ENCODE measurements at regions not wholly inside any gene's neighbourhood (a gene's known extent, or its start where the extent isn't known, plus 50 kb on each side); places are given as distances from the start of the nearest gene placed in this dataset.

DNA sequence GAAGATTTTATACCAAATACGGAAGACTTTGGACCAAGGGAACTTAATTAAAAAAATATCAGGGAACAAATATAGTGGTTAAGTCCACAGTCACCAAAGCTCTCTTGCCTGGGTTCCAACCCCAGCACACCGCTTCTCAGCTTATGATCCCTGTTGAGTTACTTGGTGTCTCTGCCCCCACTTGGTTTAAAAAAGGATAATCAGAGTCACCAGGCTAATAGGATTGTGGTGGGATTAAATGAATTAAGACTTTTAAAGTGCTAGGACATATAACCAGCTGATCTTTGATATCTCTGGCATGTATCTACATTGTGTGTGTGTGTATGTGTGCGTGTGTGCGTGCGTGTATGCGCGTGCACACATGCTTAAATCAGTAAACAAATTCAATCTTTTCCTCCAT is 474.7 kb upstream of the DAB1 start:
- Histone ChIP-seq H3K27ac (ENCODE audit: low read depth in 1 of 2, low read length in 2 of 2) (no peak overlapping the region), H3K4me3 (ENCODE audit: low read depth in 1 of 3, low read length in 3 of 3) (no peak overlapping the region), H3K9ac (ENCODE audit: low read depth in 1 of 2, low read length in 2 of 2) (no peak overlapping the region), H3K4me1 (ENCODE audit: control insufficient read depth in 4 of 4, insufficient read depth in 4 of 4, low read length in 3 of 4) (no peaks in the 10 kb centered on the region), H3K36me3 (ENCODE audit: control insufficient read depth in 4 of 4, insufficient read depth in 3 of 4, low read depth in 1 of 4, low read length in 3 of 4) (no peaks in the 10 kb centered on the region), H3K9me3 (ENCODE audit: control insufficient read depth in 4 of 4, low read length in 3 of 4) (no peaks in the 10 kb centered on the region), H3K27me3 (ENCODE audit: control insufficient read depth in 4 of 4, insufficient read depth in 4 of 4, low read length in 3 of 4) (peaks cover 0 to 10% (median 0%) of the 10 kb centered on the region in 4 donors)
- TF ChIP-seq, protein P1, sequence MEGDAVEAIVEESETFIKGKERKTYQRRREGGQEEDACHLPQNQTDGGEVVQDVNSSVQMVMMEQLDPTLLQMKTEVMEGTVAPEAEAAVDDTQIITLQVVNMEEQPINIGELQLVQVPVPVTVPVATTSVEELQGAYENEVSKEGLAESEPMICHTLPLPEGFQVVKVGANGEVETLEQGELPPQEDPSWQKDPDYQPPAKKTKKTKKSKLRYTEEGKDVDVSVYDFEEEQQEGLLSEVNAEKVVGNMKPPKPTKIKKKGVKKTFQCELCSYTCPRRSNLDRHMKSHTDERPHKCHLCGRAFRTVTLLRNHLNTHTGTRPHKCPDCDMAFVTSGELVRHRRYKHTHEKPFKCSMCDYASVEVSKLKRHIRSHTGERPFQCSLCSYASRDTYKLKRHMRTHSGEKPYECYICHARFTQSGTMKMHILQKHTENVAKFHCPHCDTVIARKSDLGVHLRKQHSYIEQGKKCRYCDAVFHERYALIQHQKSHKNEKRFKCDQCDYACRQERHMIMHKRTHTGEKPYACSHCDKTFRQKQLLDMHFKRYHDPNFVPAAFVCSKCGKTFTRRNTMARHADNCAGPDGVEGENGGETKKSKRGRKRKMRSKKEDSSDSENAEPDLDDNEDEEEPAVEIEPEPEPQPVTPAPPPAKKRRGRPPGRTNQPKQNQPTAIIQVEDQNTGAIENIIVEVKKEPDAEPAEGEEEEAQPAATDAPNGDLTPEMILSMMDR (IDR thresholded peaks at IDR 0.05; ENCODE audit: low read depth, low read length, missing input control), result no peak
- TF ChIP-seq HNF4A (conservative IDR thresholded peaks at IDR 0.05), result no peak
- TF ChIP-seq TAF1 (conservative IDR thresholded peaks at IDR 0.05), result no peak
- TF ChIP-seq, protein P2, sequence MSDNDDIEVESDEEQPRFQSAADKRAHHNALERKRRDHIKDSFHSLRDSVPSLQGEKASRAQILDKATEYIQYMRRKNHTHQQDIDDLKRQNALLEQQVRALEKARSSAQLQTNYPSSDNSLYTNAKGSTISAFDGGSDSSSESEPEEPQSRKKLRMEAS (IDR thresholded peaks at IDR 0.05), result no peak
- no peak for TF ChIP-seq YY1 (IDR thresholded peaks at IDR 0.05)
- no peak for DNase-seq (ENCODE audit: low spot score)
- WGBS, result 94% methylated on average over 7 of the region's 7 CpGs

DNA sequence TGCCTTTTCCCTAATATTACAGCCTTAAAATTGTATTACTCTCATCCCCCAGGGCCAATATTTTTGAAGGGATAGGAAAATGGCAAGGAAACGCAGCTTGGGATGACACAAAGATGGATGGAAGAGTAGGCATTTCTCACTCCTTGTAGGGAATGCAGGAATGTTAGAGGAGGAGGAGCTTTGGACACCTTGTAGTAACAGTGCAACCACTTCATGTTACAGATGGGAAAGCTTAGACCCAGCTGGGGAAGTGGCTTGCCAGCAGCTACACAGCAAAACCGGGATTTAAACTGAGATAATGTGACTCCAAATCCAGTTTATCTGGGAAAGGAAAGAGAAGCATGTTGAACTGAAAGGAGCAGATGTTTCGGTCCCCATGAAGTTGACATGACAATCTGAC is 473.7 kb upstream of the DAB1 start:
- no peak overlapping the region for H3K4me3 ChIP-seq (ENCODE audit: low read depth in 1 of 3, low read length in 3 of 3)
- no peak for DNase-seq (ENCODE audit: low spot score)
- peaks cover 0 to 10% (median 0%) of the 10 kb centered on the region in 4 donors for H3K27me3 ChIP-seq (ENCODE audit: control insufficient read depth in 4 of 4, insufficient read depth in 4 of 4, low read length in 3 of 4)
- no peaks in the 10 kb centered on the region for H3K4me1 ChIP-seq (ENCODE audit: control insufficient read depth in 4 of 4, insufficient read depth in 4 of 4, low read length in 3 of 4)
- H3K9ac ChIP-seq (ENCODE audit: low read depth in 1 of 2, low read length in 2 of 2), result no peak overlapping the region
- WGBS, result 81% methylated on average over 3 of the region's 3 CpGs
- H3K9me3 ChIP-seq (ENCODE audit: control insufficient read depth in 4 of 4, low read length in 3 of 4), result no peaks in the 10 kb centered on the region
- H3K36me3 ChIP-seq (ENCODE audit: control insufficient read depth in 4 of 4, insufficient read depth in 3 of 4, low read depth in 1 of 4, low read length in 3 of 4), result no peaks in the 10 kb centered on the region
- TF ChIP-seq YY1 (IDR thresholded peaks at IDR 0.05) (no peak), SP1 (IDR thresholded peaks at IDR 0.05) (no peak), GABPA (IDR thresholded peaks at IDR 0.05 in 1 of 2, conservative IDR thresholded peaks at IDR 0.05 in 1 of 2) (no peak), TAF1 (conservative IDR thresholded peaks at IDR 0.05) (no peak), FOXA1 (IDR thresholded peaks at IDR 0.05) (no peak), EGR1 (IDR thresholded peaks at IDR 0.05; ENCODE audit: low read depth in 2 of 2) (no peak)
- TF ChIP-seq, protein P1 (IDR thresholded peaks at IDR 0.05; ENCODE audit: low read depth, low read length, missing input control), result no peak
- TF ChIP-seq, protein P3, sequence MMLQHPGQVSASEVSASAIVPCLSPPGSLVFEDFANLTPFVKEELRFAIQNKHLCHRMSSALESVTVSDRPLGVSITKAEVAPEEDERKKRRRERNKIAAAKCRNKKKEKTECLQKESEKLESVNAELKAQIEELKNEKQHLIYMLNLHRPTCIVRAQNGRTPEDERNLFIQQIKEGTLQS (IDR thresholded peaks at IDR 0.05), result no peak
- no peak overlapping the region for H3K27ac ChIP-seq (ENCODE audit: low read depth in 1 of 2, low read length in 2 of 2)

DNA sequence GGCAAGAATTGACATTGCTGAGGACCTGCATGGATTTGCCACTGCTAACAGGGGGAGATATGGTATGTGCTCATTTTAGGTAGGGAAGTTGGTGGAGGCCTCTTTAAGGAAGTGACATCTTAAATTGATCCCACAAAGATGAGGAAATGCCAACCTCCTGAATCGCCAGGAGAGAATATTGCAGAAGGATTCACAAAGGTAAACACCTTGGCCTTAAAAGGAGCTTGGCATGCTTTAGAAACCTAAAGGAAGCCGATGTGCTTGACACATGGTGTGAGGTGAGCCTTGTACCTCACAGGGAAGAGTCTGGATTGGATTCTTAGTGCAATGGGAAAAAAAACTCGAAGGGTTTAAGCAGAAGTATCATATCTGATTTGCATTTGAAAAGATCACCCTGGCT is 470.5 kb upstream of the DAB1 start:
- no peak overlapping the region for H3K9ac ChIP-seq (ENCODE audit: low read depth in 1 of 2, low read length in 2 of 2)
- DNase-seq (ENCODE audit: low spot score), result no peak
- H3K36me3 ChIP-seq (ENCODE audit: control insufficient read depth in 4 of 4, insufficient read depth in 3 of 4, low read depth in 1 of 4, low read length in 3 of 4), result no peaks in the 10 kb centered on the region
- H3K4me1 ChIP-seq (ENCODE audit: control insufficient read depth in 4 of 4, insufficient read depth in 4 of 4, low read length in 3 of 4), result peaks cover 0 to 1% (median 0%) of the 10 kb centered on the region in 4 donors
- TF ChIP-seq, protein P2 (IDR thresholded peaks at IDR 0.05), result no peak
- TF ChIP-seq SP1 (IDR thresholded peaks at IDR 0.05), result no peak
- TF ChIP-seq JUND (IDR thresholded peaks at IDR 0.05), result no peak
- TF ChIP-seq NR2F2 (IDR thresholded peaks at IDR 0.05), result no peak
- no peak for TF ChIP-seq GABPA (IDR thresholded peaks at IDR 0.05 in 1 of 2, conservative IDR thresholded peaks at IDR 0.05 in 1 of 2)
- no peak for TF ChIP-seq FOXA2 (IDR thresholded peaks at IDR 0.05)
- no peak for TF ChIP-seq EGR1 (IDR thresholded peaks at IDR 0.05; ENCODE audit: low read depth in 2 of 2)
- TF ChIP-seq, protein P3 (IDR thresholded peaks at IDR 0.05), result no peak
- TF ChIP-seq, protein P4, sequence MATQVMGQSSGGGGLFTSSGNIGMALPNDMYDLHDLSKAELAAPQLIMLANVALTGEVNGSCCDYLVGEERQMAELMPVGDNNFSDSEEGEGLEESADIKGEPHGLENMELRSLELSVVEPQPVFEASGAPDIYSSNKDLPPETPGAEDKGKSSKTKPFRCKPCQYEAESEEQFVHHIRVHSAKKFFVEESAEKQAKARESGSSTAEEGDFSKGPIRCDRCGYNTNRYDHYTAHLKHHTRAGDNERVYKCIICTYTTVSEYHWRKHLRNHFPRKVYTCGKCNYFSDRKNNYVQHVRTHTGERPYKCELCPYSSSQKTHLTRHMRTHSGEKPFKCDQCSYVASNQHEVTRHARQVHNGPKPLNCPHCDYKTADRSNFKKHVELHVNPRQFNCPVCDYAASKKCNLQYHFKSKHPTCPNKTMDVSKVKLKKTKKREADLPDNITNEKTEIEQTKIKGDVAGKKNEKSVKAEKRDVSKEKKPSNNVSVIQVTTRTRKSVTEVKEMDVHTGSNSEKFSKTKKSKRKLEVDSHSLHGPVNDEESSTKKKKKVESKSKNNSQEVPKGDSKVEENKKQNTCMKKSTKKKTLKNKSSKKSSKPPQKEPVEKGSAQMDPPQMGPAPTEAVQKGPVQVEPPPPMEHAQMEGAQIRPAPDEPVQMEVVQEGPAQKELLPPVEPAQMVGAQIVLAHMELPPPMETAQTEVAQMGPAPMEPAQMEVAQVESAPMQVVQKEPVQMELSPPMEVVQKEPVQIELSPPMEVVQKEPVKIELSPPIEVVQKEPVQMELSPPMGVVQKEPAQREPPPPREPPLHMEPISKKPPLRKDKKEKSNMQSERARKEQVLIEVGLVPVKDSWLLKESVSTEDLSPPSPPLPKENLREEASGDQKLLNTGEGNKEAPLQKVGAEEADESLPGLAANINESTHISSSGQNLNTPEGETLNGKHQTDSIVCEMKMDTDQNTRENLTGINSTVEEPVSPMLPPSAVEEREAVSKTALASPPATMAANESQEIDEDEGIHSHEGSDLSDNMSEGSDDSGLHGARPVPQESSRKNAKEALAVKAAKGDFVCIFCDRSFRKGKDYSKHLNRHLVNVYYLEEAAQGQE (IDR thresholded peaks at IDR 0.05), result no peak
- TF ChIP-seq FOXA1 (IDR thresholded peaks at IDR 0.05), result no peak
- TF ChIP-seq RXRA (IDR thresholded peaks at IDR 0.05), result no peak
- TF ChIP-seq, protein P1 (IDR thresholded peaks at IDR 0.05; ENCODE audit: low read depth, low read length, missing input control), result no peak
- no peaks in the 10 kb centered on the region for H3K9me3 ChIP-seq (ENCODE audit: control insufficient read depth in 4 of 4, low read length in 3 of 4)
- 66% methylated on average over 3 of the region's 3 CpGs for WGBS
- H3K27me3 ChIP-seq (ENCODE audit: control insufficient read depth in 4 of 4, insufficient read depth in 4 of 4, low read length in 3 of 4), result peaks cover 0 to 10% (median 0%) of the 10 kb centered on the region in 4 donors
- no peak overlapping the region for H3K27ac ChIP-seq (ENCODE audit: low read depth in 1 of 2, low read length in 2 of 2)
- H3K4me3 ChIP-seq (ENCODE audit: low read depth in 1 of 3, low read length in 3 of 3), result no peak overlapping the region

Data from liver (tissue), 8 donors.